A673 (cell line): ENCODE measurements at regions not wholly inside any gene's neighbourhood (a gene's known extent, or its start where the extent isn't known, plus 50 kb on each side); places are given as distances from the start of the nearest gene placed in this dataset.

Experiments
- CTCF ChIP-seq: fragments of 300-800, 200-600 bp; sonication (generic); conservative IDR thresholded peaks from 2 replicates; pipeline ENCODE4 v1.5.1; 2017; ENCODE audit warnings: low read depth, mild to moderate bottlenecking, antibody characterized with exemption, low read length, moderate library complexity, mixed read lengths
- EZH2 ChIP-seq: fragments of 200-600 bp; sonication (generic); IDR thresholded peaks from 2 replicates; pipeline ENCODE4 v1.6.1; 2017; ENCODE audit warnings: borderline replicate concordance, low read depth, mild to moderate bottlenecking, mixed read lengths, antibody characterized with exemption, low read length; ENCODE audit not compliant: poor library complexity, severe bottlenecking

GRCh38 chr22:49699928-49700498 lies 127.7 kb downstream of the BRD1 start:
- TF ChIP-seq CTCF (no peak), EZH2 (no peak)
